Activated CD4-positive, alpha-beta T cell treated with anti-CD3 and anti-CD28 coated beads, Interleukin-2, Interleukin-6, amounts not matched to agents 100 ng/mL and 50 ng/mL, durations not matched to agents 16 hours and 8 hours (primary cell): ENCODE measurements at regions not wholly inside any gene's neighbourhood (a gene's known extent, or its start where the extent isn't known, plus 50 kb on each side); places are given as distances from the start of the nearest gene placed in this dataset.
A peak's percentile ranks its signal among the peaks of the same experiment; 100 is the strongest.
"Not testable (repeated sequence)": the region's sequence is repeated elsewhere in the genome, so short reads cannot be mapped to it uniquely, and the experiment has no call there.

Experiments used
- DNase-seq: peaks from one replicate; pipeline ENCODE4 v3.0.0-alpha.2; 2020

- DNase-seq, result no peak
Measured at GRCh38 chr2:189231719-189232323, 52.3 kb upstream of the COL5A2 start.

- peak; percentile 10 for DNase-seq
Measured at GRCh38 chr2:189232759-189233406, 53.3 kb upstream of the COL5A2 start.

GRCh38 chr2:189233527-189233926 lies 54.0 kb upstream of the COL5A2 start:
- no peak for DNase-seq

- DNase-seq, result no peak
Measured at GRCh38 chr2:189234991-189235390, 55.4 kb upstream of the COL5A2 start.

GRCh38 chr2:189236066-189236465 lies 56.5 kb upstream of the COL5A2 start:
- no peak for DNase-seq

- no peak for DNase-seq
Measured at GRCh38 chr2:189238903-189239302, 59.3 kb upstream of the COL5A2 start.

- DNase-seq, result not testable (repeated sequence)
Measured at GRCh38 chr2:189243843-189244242, 64.3 kb upstream of the COL5A2 start.

GRCh38 chr2:189247276-189247675 lies 67.7 kb upstream of the COL5A2 start:
- no peak for DNase-seq

GRCh38 chr2:189248141-189248540 lies 68.6 kb upstream of the COL5A2 start:
- DNase-seq, result no peak

- DNase-seq, result no peak
Measured at GRCh38 chr2:189249171-189249570, 69.6 kb upstream of the COL5A2 start.

- DNase-seq, result no peak
Measured at GRCh38 chr2:189249901-189250300, 70.3 kb upstream of the COL5A2 start.

- no peak for DNase-seq
Measured at GRCh38 chr2:189252991-189253675, 73.6 kb upstream of the COL5A2 start.

GRCh38 chr2:189253836-189254235 lies 74.3 kb upstream of the COL5A2 start:
- no peak for DNase-seq

- no peak for DNase-seq
Measured at GRCh38 chr2:189254268-189254883, 74.8 kb upstream of the COL5A2 start.

GRCh38 chr2:189255711-189256110 lies 76.2 kb upstream of the COL5A2 start:
- no peak for DNase-seq

- DNase-seq, result no peak
Measured at GRCh38 chr2:189258616-189259365, 79.2 kb upstream of the COL5A2 start.

GRCh38 chr2:189260361-189260814 lies 80.8 kb upstream of the COL5A2 start:
- DNase-seq, result no peak

- no peak for DNase-seq
Measured at GRCh38 chr2:189261431-189261841, 81.9 kb upstream of the COL5A2 start.

- DNase-seq, result no peak
Measured at GRCh38 chr2:189261916-189262315, 82.4 kb upstream of the COL5A2 start.

GRCh38 chr2:189265696-189266320 lies 86.2 kb upstream of the COL5A2 start:
- DNase-seq, result no peak

GRCh38 chr2:189267491-189267890 lies 87.9 kb upstream of the COL5A2 start:
- DNase-seq, result no peak

- DNase-seq, result no peak
Measured at GRCh38 chr2:189267925-189268579, 88.5 kb upstream of the COL5A2 start.
